ENCODE measurements at regions not wholly inside any gene's neighbourhood (a gene's known extent, or its start where the extent isn't known, plus 50 kb on each side); places are given as distances from the start of the nearest gene placed in this dataset.

DNA sequence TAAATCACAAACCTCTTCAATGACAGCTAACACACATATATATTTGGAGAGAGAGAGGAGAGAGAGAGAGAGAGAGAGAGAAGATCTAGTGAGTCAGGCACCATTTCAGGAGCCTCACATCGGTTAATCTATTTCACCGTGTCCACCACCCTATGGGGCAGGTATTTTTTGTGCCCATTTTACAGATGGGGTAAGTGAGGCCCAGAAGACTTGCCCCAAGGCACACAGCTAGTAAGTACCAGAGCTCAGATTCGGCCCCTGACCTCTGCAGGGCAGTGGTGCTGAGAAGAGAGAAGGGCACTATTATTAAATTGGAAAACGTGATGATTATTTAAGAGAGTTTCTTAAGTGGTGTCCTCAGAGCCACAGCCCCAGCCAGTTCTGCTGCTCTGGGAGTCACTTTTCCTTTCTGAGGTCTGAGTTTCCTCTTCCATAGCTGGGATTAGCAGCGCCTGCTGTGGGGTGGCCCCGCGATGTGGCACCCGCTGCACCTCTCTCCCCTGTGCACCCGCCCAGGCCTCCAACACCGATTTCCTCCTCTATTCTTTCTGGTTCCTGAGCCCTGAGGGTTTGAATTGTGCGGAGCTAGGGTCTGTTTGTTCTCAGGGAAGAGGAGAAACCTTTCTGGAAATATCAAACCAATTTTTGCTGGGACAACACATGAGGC, 303.9 kb downstream of the IRF8 start:
- no peak for DNase-seq

DNA sequence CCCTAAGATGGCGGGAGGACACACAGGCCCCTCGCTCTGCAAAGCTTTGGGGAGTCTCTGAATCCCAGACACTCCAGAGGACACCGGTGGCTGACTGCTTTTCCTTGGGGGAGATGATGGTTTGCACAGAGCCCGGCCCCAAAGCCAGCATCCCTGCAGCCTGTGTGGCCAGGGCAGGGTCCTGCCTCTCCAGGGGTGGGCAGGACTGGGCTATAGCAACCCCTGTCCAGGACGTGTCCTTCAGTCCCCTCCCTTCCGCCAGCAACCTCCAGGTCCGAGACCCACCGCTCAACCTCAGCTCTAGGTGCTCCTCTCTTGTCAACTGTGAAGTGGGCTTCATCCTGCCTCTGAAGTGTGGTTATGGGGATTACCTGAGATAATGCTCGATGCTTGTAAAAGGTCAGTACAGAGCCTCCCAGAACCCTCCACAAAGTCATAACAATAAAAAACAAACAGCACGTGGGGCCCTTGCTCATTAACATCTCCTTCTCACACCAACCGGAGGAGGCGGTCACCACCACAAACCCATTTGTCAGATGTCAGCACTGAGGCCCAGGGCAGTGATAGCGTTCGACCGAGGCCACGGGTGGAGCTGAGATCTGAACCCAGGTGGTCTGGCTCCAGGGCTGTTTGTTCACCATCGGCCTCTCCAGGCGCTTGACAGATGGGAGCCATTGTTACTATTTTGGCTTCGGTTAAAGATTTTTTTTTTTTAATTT, 304.8 kb downstream of the IRF8 start:
- no peak for DNase-seq

DNA sequence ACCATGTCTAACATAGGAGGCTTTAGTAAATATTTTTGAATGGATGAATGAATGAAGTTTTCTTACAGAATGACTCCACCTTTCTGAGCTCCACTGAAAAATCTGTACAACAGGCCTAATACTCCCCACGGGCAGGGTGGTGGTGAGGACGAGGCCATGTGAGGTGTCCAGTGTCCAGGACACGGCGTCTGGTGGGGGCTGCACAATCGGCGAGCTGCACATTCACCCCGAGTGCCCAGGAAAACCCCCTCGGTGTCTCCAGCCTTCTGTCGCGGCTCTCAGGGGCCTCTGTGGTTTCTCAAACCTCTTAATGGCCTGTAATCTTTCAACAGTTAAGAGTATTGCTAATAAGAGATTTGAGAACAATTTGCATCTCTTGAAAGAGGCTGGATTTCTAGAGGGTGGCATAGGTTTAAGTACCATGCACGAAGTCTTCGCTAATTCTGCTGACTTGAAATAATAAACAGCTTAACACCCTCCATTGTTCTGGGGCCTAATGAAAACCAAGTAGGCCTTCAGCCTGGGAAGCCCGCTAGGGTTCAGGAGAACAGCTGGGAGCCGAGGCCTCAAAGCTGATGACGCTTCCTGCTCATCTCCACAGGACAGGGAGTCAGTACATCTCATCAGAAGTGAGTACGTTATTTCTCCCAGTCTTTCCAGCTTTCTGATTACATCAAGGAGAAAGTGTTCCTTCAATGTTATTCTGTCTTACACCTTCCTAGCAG, 304.6 kb upstream of the FOXF1 start:
- DNase-seq = no peak

DNA sequence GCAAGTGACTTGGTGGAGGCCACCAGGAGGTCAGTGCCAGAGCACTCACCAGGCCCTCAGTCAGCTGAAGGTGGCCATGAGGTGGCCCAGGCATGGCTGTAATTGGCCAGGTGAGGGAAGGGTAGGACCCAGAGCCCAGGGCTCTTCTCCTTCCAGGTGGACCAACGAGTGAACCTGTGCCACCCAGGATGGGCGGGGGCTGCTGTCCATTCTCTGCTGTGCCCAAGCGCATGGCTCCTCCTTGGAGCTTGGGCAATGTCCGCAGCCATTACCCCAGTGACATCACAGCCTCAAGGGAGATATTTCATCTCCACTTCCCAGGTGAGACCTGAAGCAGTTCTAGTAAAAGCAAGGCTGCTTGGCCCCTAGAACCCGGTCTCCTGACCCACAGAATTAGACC, 303.0 kb upstream of the FOXF1 start:
- DNase-seq = no peak

DNA sequence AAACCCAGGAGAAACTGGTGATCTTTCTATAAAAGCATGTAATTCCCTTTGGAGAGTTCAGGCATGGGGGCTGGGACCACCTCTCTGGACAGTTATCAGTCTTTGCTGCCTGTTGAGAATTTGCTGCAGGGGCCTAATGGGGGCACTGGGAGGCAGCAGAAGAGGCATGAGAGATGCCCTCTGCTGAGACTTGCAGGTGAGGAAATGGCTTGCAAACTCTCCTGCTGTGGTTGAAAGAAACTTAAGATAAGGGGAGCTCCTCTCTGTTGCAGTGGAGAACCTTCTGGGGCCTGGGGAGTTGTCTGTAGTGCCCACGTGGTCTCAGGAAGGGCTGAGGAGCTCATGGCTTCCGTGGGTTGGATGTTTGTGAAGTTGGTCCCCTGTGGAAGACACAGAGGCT, 301.1 kb upstream of the FOXF1 start:
- DNase-seq = no peak

DNA sequence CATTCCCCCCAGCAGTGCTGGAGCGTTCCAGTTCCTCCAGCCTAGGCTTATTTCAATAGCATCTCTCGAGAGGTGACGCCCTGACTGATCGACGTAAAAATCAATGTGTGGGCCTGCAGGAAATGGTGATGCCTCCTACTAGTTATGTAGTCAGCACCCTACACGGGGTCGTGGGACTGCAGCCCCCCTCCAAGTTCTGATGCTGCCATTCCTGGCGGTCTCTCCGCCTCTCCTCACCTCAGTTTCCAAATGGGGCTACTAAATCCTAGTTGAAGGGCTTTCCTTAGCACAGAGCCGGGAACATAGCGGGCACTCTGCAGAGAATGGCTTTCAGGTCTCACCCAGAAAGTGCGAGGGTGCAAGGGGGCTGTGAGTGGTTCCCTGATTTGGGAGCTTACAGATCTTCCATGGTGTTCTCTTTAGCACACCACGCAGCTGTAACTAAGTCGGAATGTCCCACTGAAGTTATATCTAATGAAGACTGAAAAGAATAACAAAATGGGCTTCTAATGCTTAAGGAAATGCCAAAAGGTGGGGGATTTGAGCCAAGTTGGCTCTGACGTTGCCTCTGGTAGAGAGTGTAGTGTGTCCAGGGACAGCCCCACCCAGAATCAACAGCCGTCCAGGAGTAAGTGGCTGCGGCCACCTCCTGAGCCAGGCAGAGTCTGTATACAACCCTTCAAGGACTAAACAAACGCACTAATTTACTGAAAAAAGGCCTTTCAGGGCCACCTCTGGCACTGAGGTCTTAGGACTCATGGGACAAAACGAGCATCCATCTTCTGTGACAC, 299.7 kb upstream of the FOXF1 start:
- no peak for DNase-seq

DNA sequence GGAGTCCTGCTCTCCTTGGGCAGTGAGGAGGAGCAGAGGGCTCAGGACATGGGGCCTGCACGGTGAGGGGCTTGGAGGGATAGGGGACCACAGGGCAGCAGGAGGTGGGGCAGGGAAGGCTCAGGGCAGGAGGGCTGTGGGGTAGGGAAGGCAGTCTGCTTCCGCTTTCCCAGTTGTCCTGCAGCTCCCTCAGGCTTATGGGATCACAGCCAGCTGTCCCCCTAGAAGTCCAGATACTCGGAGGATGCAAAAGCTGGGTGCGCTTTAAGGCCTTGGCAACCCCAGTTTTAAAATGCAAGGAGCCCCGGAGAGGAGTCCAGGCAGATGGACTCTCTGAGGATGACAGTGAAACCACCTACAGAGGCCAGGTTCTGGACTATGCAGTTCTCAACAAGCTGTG, 299.1 kb upstream of the FOXF1 start:
- no peak for DNase-seq

DNA sequence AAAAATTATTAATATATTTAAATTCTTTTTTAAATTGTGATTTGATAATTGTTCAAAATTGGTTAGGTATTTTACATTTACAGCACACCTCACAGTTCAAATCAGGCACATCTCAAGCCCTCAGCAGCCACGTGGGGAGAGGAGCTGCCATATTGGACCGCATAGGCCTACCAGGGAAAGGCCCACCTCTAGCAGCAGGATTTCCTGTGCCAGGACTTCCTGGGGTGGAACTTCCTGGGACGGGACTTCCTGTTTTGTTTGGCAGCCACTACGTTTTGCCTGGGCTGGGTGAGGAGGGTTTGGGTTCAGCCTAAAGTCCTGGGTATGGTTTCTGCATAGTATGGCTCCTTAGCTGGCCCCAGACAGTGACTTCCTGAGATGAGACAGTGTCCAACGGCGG, 298.5 kb upstream of the FOXF1 start:
- peak; percentile 15 for DNase-seq

DNA sequence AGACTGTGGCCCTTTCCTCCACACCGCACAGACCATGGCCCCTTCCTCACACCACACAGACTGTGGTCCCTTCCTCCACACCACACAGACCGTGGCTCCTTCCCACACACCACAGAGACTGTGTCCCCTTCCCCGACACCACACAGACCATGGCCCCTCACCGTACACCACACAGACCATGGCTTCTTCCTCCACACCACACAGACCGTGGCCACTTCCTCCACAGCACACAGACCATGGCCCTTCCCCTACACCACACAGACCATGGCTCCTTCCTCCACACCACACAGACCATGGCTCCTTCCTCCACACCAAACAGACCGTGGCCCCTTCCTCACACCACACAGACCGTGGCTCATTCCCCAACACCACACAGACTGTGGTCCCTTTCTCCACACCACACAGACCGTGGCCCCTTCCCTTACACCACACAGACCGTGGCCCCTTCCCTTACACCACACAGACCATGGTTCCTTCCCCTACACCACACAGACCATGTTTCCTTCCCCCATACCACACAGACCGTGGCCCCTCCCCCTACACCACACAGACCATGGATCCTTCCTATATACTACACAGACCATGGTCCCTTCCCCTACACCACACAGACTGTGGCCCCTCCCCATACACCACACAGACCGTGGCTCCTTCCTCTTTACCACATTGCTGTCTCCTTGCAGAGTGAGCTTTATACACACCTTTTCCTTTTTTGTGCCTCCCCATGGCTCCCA, 297.5 kb upstream of the FOXF1 start:
- DNase-seq = peak; percentile 28

DNA sequence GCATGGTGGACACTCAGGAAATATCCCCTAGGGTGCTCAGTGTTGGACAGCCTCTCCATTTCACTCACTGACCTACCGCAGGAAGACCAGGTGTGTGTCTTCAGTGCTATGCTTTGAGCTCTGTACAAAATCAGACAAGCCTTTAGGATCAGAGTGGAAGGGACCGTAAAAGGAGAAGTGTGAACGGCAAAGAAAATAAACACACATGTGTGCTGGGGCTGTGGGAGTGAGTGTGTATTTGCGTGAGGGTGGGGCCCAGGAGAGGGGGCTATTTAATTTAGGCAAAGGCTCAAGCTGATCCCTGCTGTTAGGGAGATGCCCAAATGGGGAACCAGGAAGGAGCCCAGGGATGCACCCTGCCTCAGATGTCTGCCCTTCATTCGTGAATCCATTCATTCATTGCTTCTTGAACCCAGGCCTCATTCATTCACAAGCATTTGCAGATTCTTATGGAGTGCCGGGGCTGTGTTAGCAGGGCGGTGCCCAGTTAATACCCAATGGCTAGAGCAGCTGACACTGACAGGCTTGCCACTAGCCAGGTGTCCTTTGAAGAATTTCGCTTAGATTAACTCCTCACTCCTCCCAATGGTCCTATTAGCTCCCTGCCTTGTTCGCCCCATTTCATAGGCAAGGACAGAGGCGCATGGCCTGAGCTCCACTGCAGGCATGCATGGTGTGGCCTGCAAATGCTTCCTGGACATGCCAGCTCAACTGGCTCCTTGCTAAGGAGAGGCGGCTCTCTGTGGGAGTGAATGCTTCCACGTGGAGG, 296.7 kb upstream of the FOXF1 start:
- no peak for DNase-seq

DNA sequence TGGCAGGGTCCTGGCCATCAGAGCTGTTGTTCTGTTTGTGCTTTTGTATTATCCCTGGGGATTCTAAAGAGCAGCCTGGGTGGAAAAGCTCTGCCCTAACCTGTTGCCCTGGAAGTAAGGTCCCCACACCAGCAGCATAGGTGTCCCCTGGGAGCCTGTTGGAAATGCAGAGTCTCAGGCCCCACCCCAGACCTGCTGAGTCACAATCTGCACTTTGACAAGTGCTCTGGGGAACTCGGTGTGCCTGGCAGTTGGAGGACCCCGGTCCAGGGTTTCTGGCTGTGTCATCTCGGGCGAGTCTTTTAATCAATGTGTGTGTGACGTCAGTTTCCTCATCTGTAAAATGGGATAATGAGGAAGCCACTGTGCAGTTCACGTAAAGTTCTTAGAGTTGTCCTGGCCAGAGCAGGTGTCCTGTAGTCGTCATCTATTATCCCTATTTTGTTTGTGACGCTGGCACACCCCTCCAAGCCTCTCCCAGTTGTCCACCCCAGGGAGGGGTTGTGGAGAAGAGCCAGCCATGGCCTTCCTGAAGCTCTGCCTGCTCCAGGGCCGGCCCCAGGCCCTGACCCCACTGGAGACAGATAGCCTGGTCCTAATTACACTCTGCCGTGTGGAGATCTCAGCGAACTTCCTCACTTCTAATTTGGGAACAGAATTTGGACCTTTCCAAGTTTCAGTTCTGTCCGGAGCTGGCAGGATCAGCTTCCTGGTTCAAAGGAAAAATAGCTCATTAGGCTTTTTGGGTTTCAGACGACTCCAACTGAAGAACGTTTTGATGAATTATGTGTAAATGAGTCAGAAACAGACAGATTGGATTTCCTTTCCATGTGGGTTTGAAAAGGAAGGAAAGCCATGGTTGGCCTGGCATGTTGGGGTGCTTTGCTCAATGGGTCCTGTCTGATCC, 295.7 kb upstream of the FOXF1 start:
- no peak for DNase-seq

DNA sequence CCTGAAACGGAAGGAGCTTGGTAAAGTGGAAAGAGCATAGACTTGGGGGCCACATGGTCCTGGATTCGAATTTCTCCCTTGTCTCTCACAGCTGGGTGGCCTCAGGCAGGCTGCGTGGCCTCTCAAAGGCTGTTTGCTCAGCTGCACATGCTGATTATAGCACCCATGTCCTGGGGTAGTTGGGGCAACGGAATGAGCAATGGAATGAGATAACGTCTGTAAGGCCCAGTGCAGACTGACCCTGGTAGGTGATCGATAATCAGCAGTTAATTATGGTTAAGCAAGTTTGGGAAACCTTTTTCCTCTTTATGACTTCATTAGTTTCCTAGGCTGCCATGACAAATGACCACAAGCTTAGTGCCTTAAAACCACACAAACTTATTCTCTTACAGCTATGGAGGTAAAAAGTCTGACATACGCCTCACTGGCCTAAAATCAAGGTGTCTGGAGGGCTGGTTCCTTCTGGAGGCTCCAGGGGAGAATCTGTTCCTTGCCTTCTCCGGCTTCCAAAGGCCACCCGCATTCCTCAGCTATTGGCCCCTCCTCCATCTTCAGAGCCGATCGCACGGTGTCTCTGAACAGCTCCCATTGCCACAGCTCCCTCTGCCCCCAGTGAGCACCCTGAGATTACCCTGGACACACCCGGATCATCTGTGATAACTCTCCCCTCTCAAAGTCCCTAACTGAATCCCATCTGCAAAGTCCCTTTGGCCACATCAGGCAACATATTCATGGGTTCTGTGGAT, 294.9 kb upstream of the FOXF1 start:
- no peak for DNase-seq

DNA sequence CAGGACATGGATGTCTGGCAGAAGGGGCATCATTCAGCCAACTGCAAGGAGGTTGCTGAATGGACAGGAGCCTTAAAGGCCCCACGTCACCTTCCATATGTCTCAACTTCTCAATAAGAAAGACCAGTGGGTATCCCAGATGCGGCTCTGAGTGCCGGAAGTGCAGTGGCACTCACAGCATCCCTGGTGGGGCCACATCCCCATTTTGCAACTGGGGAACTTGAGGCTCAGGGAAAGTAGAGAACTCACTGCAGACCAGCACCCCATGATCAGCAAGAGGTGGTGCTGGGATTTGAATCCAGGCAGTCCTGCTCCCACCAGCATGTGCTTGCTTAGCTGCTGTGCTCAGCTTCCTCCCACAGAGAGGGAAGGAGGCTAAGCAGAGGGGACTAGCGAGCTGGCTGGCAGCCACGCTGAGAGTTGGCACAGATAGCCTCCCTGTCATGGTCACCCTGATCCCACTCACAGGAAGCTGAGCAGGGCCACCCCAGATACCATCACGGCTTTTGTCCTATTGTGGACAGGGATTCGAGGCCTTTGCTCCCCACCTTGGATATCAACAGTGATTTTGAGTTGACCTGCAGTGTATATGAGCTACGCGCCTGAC, 294.2 kb upstream of the FOXF1 start:
- DNase-seq = no peak

DNA sequence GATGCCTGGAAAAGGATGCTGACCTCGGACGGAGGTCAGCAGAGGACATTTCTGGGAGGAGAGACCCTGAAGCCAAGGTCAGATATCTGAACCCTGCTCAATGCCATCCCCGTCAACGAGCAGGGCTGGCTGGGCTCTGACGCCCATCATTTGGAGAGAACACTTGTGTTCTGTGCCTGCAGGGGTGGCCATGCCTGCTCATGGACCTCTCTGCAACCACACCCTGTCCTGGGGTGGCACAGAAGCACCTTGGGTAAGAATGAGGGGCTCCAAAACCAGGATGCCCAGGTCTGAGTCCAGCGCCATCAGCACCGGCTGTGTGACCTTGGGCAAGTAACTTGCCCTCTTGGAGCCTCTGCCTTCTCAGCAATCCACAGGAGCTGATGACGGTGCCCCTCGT, 293.7 kb upstream of the FOXF1 start:
- DNase-seq = no peak

DNA sequence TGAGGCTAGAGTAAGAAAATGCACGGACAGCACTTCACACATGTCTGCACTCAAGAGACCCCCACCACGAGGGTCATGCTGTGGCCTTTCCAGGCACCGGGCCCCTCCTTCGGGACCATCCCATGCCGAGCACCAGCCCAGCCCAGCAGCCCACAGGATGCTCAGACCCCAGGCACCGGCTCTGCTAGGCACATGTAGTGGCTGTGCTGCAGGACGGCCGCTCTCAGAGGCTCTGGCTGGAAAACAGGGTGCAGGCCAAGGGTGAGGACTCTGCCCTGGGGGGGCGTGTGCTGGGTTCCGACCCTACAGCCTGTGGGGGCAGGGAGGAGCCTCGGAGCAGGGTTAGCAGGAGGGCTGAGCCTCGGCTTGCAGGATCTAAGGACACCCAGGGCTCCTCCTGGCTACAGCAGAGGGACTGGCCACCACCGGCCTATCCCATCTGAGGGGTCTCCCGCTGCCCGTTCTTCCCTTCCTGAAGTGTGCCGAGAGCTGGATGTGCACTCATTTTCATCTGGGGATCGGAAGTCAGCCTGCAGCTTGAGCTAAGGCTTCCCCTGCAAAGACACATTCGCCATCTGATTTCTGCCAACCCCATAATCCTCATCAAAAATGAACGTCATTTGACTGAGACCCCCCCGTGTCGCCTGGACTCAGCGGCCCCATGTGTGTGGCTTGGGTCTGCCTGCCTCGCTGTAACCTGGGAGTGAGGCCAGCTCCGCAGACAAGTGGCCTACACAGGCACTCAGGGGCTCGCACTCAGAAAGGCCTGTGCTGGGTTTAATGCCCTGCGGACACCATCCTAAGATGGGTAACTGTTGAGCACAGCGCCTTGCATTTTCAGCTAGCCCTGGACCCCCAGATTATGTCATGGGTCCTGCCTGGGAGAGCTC, 293.1 kb upstream of the FOXF1 start:
- no peak for DNase-seq

DNA sequence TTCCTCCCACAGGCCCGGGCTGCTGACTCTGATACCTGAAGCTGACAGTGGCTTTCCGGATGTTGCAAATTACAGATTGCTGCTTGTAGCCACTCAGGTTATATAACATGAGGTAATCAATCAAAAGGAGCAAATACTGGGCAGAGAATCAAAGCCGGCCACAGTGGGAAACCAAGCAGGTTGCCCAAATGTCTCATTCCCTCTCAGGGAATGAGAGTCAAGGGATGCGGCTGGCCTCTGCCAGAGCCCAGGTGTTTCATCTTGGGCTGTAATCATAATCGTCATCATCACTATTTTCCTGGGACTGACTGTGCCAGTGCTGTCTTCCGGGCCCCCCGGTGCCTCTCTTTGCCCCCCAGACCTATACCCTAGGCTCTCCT, 292.4 kb upstream of the FOXF1 start:
- DNase-seq = no peak

DNA sequence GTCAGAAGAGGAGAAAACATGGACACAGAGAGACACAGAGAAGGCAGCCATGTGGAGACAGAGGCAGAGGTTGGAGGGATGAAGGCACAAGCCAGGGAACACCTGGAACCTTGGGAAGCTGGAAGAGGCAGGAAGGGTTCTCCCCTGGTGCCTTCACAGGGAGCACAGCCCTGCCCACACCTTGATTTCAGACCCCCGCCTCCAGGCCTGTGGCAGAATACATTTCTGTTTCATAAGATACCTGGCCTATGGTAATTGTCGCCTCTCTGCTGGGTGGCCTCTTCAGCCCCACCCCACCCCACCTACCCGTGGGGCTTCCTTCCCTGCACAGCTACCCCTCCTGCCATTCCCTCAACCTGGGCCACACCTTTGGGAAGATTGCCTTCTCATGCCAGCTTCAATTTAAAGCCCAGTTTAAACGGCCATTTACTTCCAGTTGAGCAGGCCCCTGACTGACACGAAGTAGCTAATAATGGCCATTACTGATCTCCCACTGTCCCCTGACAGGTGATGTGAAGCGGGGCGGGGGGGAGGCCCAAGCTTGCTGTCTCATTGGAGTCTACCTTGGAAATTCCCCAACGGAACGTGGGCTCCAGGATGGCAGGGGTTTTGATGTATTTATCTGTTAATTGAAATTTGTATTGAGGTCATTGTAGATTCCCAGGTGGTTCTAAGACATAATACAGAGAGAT, 291.7 kb upstream of the FOXF1 start:
- DNase-seq = no peak

Data from hematopoietic multipotent progenitor cell treated with erythropoietin and hydrocortisone succinate and interleukin-3 and kit ligand, for 4 days (in vitro differentiated cells).